ENCODE measurements at regions not wholly inside any gene's neighbourhood (a gene's known extent, or its start where the extent isn't known, plus 50 kb on each side); places are given as distances from the start of the nearest gene placed in this dataset.

DNA sequence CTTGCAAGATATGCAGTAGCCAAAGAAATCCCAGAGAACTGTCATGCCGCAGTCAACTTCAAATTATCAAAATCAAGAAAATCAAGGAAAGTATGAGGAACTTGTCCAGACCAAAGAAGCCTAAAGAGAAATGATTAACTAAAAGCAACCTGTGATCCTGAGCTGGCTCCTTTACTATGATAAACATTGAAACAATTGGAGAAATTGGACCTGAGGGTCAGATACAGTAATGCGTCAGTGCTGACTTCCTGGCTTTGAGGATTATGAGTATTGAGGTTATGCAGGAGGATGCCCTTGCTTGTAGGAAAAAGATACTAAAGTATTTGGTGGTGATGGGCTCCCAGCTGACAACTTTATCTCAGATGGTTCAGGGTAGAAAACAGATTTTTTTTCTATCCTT lies 324.7 kb upstream of the AKR1E2 start:
- intact Hi-C loops (cut with micrococcal nuclease), result no loop called here
- H3K36me3 Mint-ChIP-seq (ENCODE audit: low read depth), result no peaks in the 10 kb centered on the region
- H3K27ac Mint-ChIP-seq, result no peak overlapping the region
- no peaks in the 10 kb centered on the region for H3K4me1 Mint-ChIP-seq (ENCODE audit: low read depth)
- TF ChIP-seq, protein P1, sequence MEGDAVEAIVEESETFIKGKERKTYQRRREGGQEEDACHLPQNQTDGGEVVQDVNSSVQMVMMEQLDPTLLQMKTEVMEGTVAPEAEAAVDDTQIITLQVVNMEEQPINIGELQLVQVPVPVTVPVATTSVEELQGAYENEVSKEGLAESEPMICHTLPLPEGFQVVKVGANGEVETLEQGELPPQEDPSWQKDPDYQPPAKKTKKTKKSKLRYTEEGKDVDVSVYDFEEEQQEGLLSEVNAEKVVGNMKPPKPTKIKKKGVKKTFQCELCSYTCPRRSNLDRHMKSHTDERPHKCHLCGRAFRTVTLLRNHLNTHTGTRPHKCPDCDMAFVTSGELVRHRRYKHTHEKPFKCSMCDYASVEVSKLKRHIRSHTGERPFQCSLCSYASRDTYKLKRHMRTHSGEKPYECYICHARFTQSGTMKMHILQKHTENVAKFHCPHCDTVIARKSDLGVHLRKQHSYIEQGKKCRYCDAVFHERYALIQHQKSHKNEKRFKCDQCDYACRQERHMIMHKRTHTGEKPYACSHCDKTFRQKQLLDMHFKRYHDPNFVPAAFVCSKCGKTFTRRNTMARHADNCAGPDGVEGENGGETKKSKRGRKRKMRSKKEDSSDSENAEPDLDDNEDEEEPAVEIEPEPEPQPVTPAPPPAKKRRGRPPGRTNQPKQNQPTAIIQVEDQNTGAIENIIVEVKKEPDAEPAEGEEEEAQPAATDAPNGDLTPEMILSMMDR (IDR thresholded peaks at IDR 0.05), result no peak
- DNase-seq, result no peak
- no peaks in the 10 kb centered on the region for H3K9me3 Mint-ChIP-seq
- no peak overlapping the region for H3K4me3 Mint-ChIP-seq
- ATAC-seq, result no peak
- peaks cover 2% of the 10 kb centered on the region for H3K27me3 Mint-ChIP-seq
- ChIA-PET CTCF (interaction anchor here (0.8 kb wide), 2 partner anchors 155 to 444 kb away, joined by 3 read pairs; no protein-coding TSS in a partner anchor), POLR2A (interaction anchor here (0.9 kb wide), 1 partner anchor 40 kb away, joined by 3 read pairs; no protein-coding TSS in a partner anchor)

DNA sequence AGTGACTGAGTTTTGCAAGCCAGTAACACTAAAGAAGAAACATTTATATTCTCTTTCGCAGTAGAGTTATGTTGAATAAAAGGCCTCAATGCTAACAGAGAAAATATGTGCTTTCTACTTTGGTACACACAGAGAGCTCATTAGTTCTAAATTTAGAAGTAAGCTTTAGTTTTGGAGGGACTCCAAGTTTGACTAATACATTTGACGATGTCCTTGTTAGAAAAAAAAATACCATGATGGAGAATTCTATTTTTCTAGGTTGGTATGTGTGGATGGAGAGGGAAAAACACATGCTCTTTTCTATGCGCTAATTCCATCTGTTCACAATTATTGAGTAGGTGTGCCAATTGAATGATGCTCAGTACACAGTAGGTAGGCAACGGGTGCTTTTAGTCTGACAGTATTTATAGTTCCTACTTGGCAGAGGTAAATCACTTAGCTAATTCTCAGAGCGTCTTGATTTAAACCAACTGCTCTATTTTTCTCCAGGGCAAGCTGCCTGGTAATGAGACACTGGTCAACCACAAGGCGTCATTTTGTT lies 327.2 kb upstream of the AKR1E2 start:
- H3K27me3 Mint-ChIP-seq, result peaks cover 2% of the 10 kb centered on the region
- CTCF ChIA-PET, result no interaction called here
- TF ChIP-seq, protein P1 (IDR thresholded peaks at IDR 0.05), result no peak
- no peaks in the 10 kb centered on the region for H3K4me1 Mint-ChIP-seq (ENCODE audit: low read depth)
- intact Hi-C loops (cut with micrococcal nuclease), result no loop called here
- DNase-seq, result no peak
- no peaks in the 10 kb centered on the region for H3K9me3 Mint-ChIP-seq
- H3K27ac Mint-ChIP-seq, result no peak overlapping the region
- H3K36me3 Mint-ChIP-seq (ENCODE audit: low read depth), result no peaks in the 10 kb centered on the region
- no peak overlapping the region for H3K4me3 Mint-ChIP-seq
- ATAC-seq, result no peak
- POLR2A ChIA-PET, result no interaction called here

DNA sequence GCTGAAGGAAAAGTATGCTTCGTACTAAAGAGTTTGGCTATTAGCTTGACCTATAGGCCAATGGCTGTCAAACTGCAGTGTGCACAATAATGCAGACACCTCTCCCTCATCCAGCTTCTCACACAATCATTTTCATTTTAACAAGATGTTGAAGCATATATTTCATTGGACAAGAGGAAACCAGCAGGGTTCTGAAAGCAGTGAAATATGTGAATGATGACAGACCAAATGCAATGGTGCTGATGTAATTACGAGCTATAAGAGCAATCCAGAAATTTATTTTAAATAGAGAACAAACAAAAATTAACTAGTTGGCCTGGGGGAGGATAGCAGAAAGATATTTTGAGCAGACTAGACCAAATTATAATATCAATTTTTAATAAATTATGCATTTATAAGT lies 331.5 kb upstream of the AKR1E2 start:
- Mint-ChIP-seq H3K36me3 (ENCODE audit: low read depth) (no peaks in the 10 kb centered on the region), H3K9me3 (peaks cover 2% of the 10 kb centered on the region), H3K27ac (no peak overlapping the region), H3K4me1 (ENCODE audit: low read depth) (no peaks in the 10 kb centered on the region), H3K27me3 (peaks cover 10% of the 10 kb centered on the region), H3K4me3 (no peak overlapping the region)
- CTCF ChIA-PET, result no interaction called here
- DNase-seq, result no peak
- TF ChIP-seq, protein P1 (IDR thresholded peaks at IDR 0.05), result no peak
- no peak for ATAC-seq
- POLR2A ChIA-PET, result no interaction called here
- intact Hi-C loops (cut with micrococcal nuclease), result no loop called here

DNA sequence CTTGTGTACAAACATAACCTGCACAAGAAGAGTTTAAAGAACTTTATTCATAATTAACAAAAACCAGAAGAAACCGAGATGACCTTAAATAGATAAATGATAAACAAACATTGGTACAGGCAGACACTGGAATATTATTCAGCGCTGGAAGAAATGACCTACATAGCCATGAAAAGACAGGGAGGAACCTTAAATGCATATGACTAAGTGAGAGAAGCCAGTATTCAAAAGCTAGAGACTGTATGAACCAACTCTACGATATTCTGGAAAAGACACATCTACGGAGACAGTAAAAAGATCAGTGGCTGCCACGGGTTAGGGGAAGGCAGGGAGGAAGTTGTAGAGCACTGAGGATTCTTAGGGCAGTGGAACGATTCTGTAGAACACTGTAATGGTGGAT lies 333.8 kb upstream of the AKR1E2 start:
- Mint-ChIP-seq H3K9me3 (peaks cover 2% of the 10 kb centered on the region), H3K36me3 (ENCODE audit: low read depth) (no peaks in the 10 kb centered on the region), H3K27ac (no peak overlapping the region), H3K4me1 (ENCODE audit: low read depth) (no peaks in the 10 kb centered on the region), H3K4me3 (no peak overlapping the region), H3K27me3 (peaks cover 12% of the 10 kb centered on the region)
- ChIA-PET POLR2A (no interaction called here), CTCF (no interaction called here)
- ATAC-seq (no peak), DNase-seq (no peak)
- intact Hi-C loops (cut with micrococcal nuclease), result no loop called here
- TF ChIP-seq, protein P1 (IDR thresholded peaks at IDR 0.05), result no peak

DNA sequence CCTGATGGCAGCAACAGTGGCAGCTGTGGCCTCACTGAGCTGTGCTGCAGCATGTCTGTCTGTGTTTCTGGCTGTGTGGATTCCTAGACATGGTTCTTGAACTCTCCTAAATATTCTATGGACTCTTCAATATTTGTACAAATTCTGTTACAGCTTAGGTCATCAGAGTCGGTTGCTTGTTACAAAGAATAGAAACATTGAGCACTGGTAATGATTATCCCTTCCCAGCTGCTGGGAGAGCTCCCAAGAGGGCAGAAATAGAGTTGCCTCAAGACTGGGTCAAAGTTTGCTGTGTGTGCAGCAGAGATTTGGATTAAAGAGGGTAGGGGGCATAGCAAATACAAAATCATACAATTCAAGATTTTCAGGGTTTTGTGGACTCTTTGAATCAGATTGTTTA lies 337.1 kb upstream of the AKR1E2 start:
- Mint-ChIP-seq H3K27ac (no peak overlapping the region), H3K36me3 (ENCODE audit: low read depth) (no peaks in the 10 kb centered on the region), H3K4me3 (no peak overlapping the region), H3K27me3 (peaks cover 16% of the 10 kb centered on the region), H3K4me1 (ENCODE audit: low read depth) (no peaks in the 10 kb centered on the region), H3K9me3 (peaks cover 2% of the 10 kb centered on the region)
- intact Hi-C loops (cut with micrococcal nuclease), result no loop called here
- ChIA-PET POLR2A (no interaction called here), CTCF (interaction anchor here (0.7 kb wide), 1 partner anchor 17 kb away, joined by 3 read pairs; no protein-coding TSS in a partner anchor)
- TF ChIP-seq, protein P1 (IDR thresholded peaks at IDR 0.05), result no peak
- DNase-seq (no peak), ATAC-seq (no peak)
